ENCODE measurements at regions not wholly inside any gene's neighbourhood (a gene's known extent, or its start where the extent isn't known, plus 50 kb on each side); places are given as distances from the start of the nearest gene placed in this dataset.

DNA sequence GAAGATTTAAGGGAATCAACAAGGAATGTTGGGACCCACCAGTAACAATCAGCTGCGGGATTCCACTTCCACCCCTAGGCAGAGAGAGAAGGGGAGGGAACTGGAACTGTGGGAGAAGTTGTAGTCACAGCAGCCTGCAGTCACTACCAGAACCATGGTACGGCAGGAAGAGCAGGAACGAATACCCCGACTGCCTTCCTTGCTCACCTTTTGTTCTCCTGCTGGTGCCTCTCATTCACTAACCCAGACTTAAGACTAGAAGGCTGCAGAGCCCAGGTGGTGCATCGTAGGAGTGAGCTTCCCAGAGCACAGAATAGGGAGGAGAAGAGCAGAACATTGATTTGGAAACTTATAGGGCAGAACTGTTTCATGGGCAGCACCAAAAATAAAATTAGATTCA lies 154.2 kb downstream of the DYRK2 start:
- TF ChIP-seq, protein P1, sequence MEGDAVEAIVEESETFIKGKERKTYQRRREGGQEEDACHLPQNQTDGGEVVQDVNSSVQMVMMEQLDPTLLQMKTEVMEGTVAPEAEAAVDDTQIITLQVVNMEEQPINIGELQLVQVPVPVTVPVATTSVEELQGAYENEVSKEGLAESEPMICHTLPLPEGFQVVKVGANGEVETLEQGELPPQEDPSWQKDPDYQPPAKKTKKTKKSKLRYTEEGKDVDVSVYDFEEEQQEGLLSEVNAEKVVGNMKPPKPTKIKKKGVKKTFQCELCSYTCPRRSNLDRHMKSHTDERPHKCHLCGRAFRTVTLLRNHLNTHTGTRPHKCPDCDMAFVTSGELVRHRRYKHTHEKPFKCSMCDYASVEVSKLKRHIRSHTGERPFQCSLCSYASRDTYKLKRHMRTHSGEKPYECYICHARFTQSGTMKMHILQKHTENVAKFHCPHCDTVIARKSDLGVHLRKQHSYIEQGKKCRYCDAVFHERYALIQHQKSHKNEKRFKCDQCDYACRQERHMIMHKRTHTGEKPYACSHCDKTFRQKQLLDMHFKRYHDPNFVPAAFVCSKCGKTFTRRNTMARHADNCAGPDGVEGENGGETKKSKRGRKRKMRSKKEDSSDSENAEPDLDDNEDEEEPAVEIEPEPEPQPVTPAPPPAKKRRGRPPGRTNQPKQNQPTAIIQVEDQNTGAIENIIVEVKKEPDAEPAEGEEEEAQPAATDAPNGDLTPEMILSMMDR (IDR thresholded peaks at IDR 0.05), result no peak
- TF ChIP-seq POLR2A (IDR thresholded peaks at IDR 0.05), result no peak
- no peak for TF ChIP-seq POLR2AphosphoS5 (IDR thresholded peaks at IDR 0.05; ENCODE audit: insufficient read depth in 1 of 2, low read depth in 1 of 2)
